Stimulated activated CD8-positive, alpha-beta memory T cell treated with anti-CD3 and anti-CD28 coated beads, Interleukin-4, amount 100 ng/mL, for 48 hours (primary cell): ENCODE measurements at regions not wholly inside any gene's neighbourhood (a gene's known extent, or its start where the extent isn't known, plus 50 kb on each side); places are given as distances from the start of the nearest gene placed in this dataset.
"Not testable (repeated sequence)": the region's sequence is repeated elsewhere in the genome, so short reads cannot be mapped to it uniquely, and the experiment has no call there.

Source experiments
- DNase-seq: peaks from one replicate; pipeline ENCODE4 v3.0.0-alpha.2; 2020

GRCh38 chr11:135009125-135009524 is 597.1 kb upstream of the B3GAT1 start:
- no peak for DNase-seq

GRCh38 chr11:135008412-135008811 is 596.4 kb upstream of the B3GAT1 start:
- no peak for DNase-seq

GRCh38 chr11:135008001-135008405 is 596.0 kb upstream of the B3GAT1 start:
- no peak for DNase-seq

GRCh38 chr11:135006800-135007199 is 594.8 kb upstream of the B3GAT1 start:
- no peak for DNase-seq

GRCh38 chr11:135004495-135004894 is 592.5 kb upstream of the B3GAT1 start:
- no peak for DNase-seq

- no peak for DNase-seq
Observed at GRCh38 chr11:135002236-135002635, 590.2 kb upstream of the B3GAT1 start.

GRCh38 chr11:135001581-135001980 is 589.5 kb upstream of the B3GAT1 start:
- no peak for DNase-seq

- not testable (repeated sequence) for DNase-seq
Observed at GRCh38 chr11:135001065-135001464, 589.0 kb upstream of the B3GAT1 start.

GRCh38 chr11:134999590-134999989 is 587.5 kb upstream of the B3GAT1 start:
- no peak for DNase-seq

GRCh38 chr11:134997652-134998320 is 585.7 kb upstream of the B3GAT1 start:
- no peak for DNase-seq

- no peak for DNase-seq
Observed at GRCh38 chr11:134995741-134996140, 583.7 kb upstream of the B3GAT1 start.

GRCh38 chr11:134994431-134994830 is 582.4 kb upstream of the B3GAT1 start:
- no peak for DNase-seq

- DNase-seq = no peak
Observed at GRCh38 chr11:134993691-134994243, 581.7 kb upstream of the B3GAT1 start.

GRCh38 chr11:134992981-134993380 is 580.9 kb upstream of the B3GAT1 start:
- no peak for DNase-seq

GRCh38 chr11:134988495-134988894 is 576.5 kb upstream of the B3GAT1 start:
- DNase-seq = no peak

GRCh38 chr11:134987822-134988221 is 575.8 kb upstream of the B3GAT1 start:
- no peak for DNase-seq

GRCh38 chr11:134987223-134987768 is 575.3 kb upstream of the B3GAT1 start:
- DNase-seq = no peak

GRCh38 chr11:134984421-134984820 is 572.4 kb upstream of the B3GAT1 start:
- no peak for DNase-seq

GRCh38 chr11:134982432-134982831 is 570.4 kb upstream of the B3GAT1 start:
- DNase-seq = not testable (repeated sequence)

GRCh38 chr11:134981835-134982234 is 569.8 kb upstream of the B3GAT1 start:
- no peak for DNase-seq

- no peak for DNase-seq
Observed at GRCh38 chr11:134980819-134981710, 569.0 kb upstream of the B3GAT1 start.

- not testable (repeated sequence) for DNase-seq
Observed at GRCh38 chr11:134979089-134979457, 567.0 kb upstream of the B3GAT1 start.

- no peak for DNase-seq
Observed at GRCh38 chr11:134978388-134979088, 566.5 kb upstream of the B3GAT1 start.
